Mesenchymal stem cell (in vitro differentiated cells and primary cell): ENCODE measurements at regions not wholly inside any gene's neighbourhood (a gene's known extent, or its start where the extent isn't known, plus 50 kb on each side); places are given as distances from the start of the nearest gene placed in this dataset.

Experiments
- DNase-seq: peaks from one replicate; pipeline ENCODE4 v3.0.0-alpha.2; 2013
- H2AFZ ChIP-seq: one replicate; pipeline ENCODE4 v1.6.1; 2013; ENCODE audit warnings: low read depth, mild to moderate bottlenecking, control low read depth, inconsistent platforms, low read length, moderate library complexity
- H2AK5ac ChIP-seq: 2 replicates; pipeline ENCODE4 v1.6.1; 2013; ENCODE audit warnings: low read length, moderate library complexity, mild to moderate bottlenecking, inconsistent platforms; ENCODE audit not compliant: severe bottlenecking
- H2BK120ac ChIP-seq: one replicate; pipeline ENCODE4 v1.6.1; 2013; ENCODE audit warnings: low read depth, mild to moderate bottlenecking, inconsistent platforms, low read length, moderate library complexity
- H2BK12ac ChIP-seq, 2 experiments: one replicate each; pipeline ENCODE4 v1.6.1; 2013; ENCODE audit warnings: inconsistent platforms in 2 of 2, low read length in 2 of 2, mild to moderate bottlenecking in 2 of 2, moderate library complexity in 2 of 2, control low read depth in 1 of 2
- H2BK15ac ChIP-seq: one replicate; pipeline ENCODE4 v1.6.1; 2013; ENCODE audit warnings: mild to moderate bottlenecking, low read depth, inconsistent platforms; ENCODE audit not compliant: poor library complexity, severe bottlenecking
- H2BK5ac ChIP-seq: 2 replicates; pipeline ENCODE4 v1.6.1; 2013; ENCODE audit warnings: low read depth, mild to moderate bottlenecking, low read length, control low read depth, inconsistent platforms; ENCODE audit not compliant: poor library complexity, severe bottlenecking
- H3K14ac ChIP-seq, 2 experiments: one replicate each; pipeline ENCODE4 v1.6.1; 2013; ENCODE audit warnings: inconsistent platforms in 2 of 2, low read length in 2 of 2, control low read depth in 1 of 2, mild to moderate bottlenecking in 1 of 2, moderate library complexity in 1 of 2
- H3K18ac ChIP-seq, 2 experiments: one replicate each; pipeline ENCODE4 v1.6.1; 2013; ENCODE audit warnings: inconsistent platforms in 2 of 2, low read length in 2 of 2, control low read depth in 1 of 2, low read depth in 1 of 2, mild to moderate bottlenecking in 1 of 2
- H3K23ac ChIP-seq, 2 experiments: one replicate each; pipeline ENCODE4 v1.6.1; 2013; ENCODE audit warnings: inconsistent platforms in 2 of 2, low read length in 2 of 2, mild to moderate bottlenecking in 2 of 2, moderate library complexity in 2 of 2, control low read depth in 1 of 2
- H3K27ac ChIP-seq: 2 replicates; pipeline ENCODE4 v1.5.1; 2013; ENCODE audit warnings: mild to moderate bottlenecking, moderate library complexity, low read length, control low read depth, inconsistent platforms; ENCODE audit not compliant: poor library complexity, severe bottlenecking
- H3K27me3 ChIP-seq, 2 experiments: 2 replicates each; pipeline versions ENCODE4 v1.6.1 to v1.7.0; 2013; ENCODE audit warnings: low read length in 2 of 2, mild to moderate bottlenecking in 2 of 2, moderate library complexity in 2 of 2, control low read depth in 1 of 2, inconsistent platforms in 1 of 2; ENCODE audit not compliant: control insufficient read depth in 1 of 2, insufficient read depth in 1 of 2
- H3K36me3 ChIP-seq, 2 experiments: 2 replicates each; pipeline versions ENCODE4 v1.6.1 to v1.7.0; 2013; ENCODE audit warnings: low read length in 2 of 2, control low read depth in 1 of 2, inconsistent platforms in 1 of 2, low read depth in 1 of 2, mild to moderate bottlenecking in 1 of 2; ENCODE audit not compliant: insufficient read depth in 2 of 2, control insufficient read depth in 1 of 2
- H3K4ac ChIP-seq, 2 experiments: one replicate each; pipeline ENCODE4 v1.6.1; 2013; ENCODE audit warnings: inconsistent platforms in 2 of 2, low read length in 2 of 2, mild to moderate bottlenecking in 2 of 2, moderate library complexity in 2 of 2, control low read depth in 1 of 2, low read depth in 1 of 2
- H3K4me1 ChIP-seq: 2 replicates; pipeline ENCODE4 v1.6.1; 2013; ENCODE audit warnings: low read depth, low read length, control low read depth; ENCODE audit not compliant: control insufficient read depth, insufficient read depth
- H3K4me2 ChIP-seq: 2 replicates; pipeline ENCODE4 v1.6.1; 2013; ENCODE audit warnings: low read length, mild to moderate bottlenecking, inconsistent platforms; ENCODE audit not compliant: poor library complexity, severe bottlenecking
- H3K4me3 ChIP-seq, 2 experiments: 2 replicates each; pipeline versions ENCODE4 v1.5.1 to v1.7.0; 2013; ENCODE audit warnings: low read length in 2 of 2, mild to moderate bottlenecking in 2 of 2, control low read depth in 1 of 2, low read depth in 1 of 2; ENCODE audit not compliant: insufficient read depth in 1 of 2
- H3K79me1 ChIP-seq: replicated peaks from 2 replicates; pipeline ENCODE4 v1.6.1; 2013; ENCODE audit warnings: mild to moderate bottlenecking, control low read depth, low read length, inconsistent platforms; ENCODE audit not compliant: poor library complexity, severe bottlenecking
- H3K9ac ChIP-seq: 2 replicates; pipeline ENCODE4 v1.7.0; 2013; ENCODE audit warnings: mild to moderate bottlenecking, low read length, moderate library complexity
- H3K9me3 ChIP-seq: 2 replicates; pipeline ENCODE4 v1.7.0; 2013; ENCODE audit warnings: mild to moderate bottlenecking, low read length; ENCODE audit not compliant: control insufficient read depth
- H4K8ac ChIP-seq: one replicate; pipeline ENCODE4 v1.6.1; 2013; ENCODE audit warnings: inconsistent platforms, mild to moderate bottlenecking, low read length, moderate library complexity
- H4K91ac ChIP-seq: one replicate; pipeline ENCODE4 v1.6.1; 2013; ENCODE audit warnings: mild to moderate bottlenecking, low read length, inconsistent platforms
- WGBS: methylation state at CpG from one replicate; pipeline ENCODE4 v1.1.7; 2013; ENCODE audit warnings: mixed read lengths; 5-methylcytosine and 5-hydroxymethylcytosine counted together

DNA sequence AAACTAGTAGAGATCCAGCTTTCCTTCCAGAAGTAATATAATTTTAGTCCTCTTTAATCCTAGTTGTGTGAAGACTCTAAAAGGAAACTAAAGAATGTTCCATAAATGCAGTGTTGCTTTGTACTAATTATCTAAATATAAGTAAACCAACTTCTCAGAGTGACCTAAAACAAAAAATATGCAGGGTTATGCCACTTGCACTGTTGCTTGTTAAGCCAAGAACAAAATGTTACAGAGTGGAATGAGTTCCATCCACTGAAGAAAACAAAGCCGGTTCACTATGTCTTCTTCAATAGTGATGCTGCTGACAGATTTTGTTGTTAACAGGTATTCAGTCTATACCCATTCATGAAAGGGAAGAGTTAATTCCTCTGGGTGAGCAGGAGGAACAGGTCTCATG, 252.0 kb upstream of the DIAPH2 start:
- Histone ChIP-seq H3K23ac (no peak overlapping the region), H3K14ac (no peak overlapping the region), H3K18ac (no peak overlapping the region), H2AFZ (no peak overlapping the region), H2AK5ac (no peak overlapping the region), H3K4me3 (no peak overlapping the region), H3K4ac (no peak overlapping the region), H3K4me1 (no peaks in the 10 kb centered on the region), H3K36me3 (no peaks in the 10 kb centered on the region), H3K79me1 (no peaks in the 10 kb centered on the region), H2BK5ac (no peak overlapping the region), H2BK15ac (no peak overlapping the region), H2BK12ac (no peak overlapping the region), H4K91ac (no peak overlapping the region), H3K27ac (no peak overlapping the region), H3K9me3 (no peaks in the 10 kb centered on the region), H4K8ac (no peak overlapping the region), H3K9ac (no peak overlapping the region), H2BK120ac (no peak overlapping the region), H3K27me3 (no peaks in the 10 kb centered on the region), H3K4me2 (no peak overlapping the region)
- DNase-seq, result peak; percentile 30
- WGBS, result no CpG with 5 or more reads among the region's 1 CpG

DNA sequence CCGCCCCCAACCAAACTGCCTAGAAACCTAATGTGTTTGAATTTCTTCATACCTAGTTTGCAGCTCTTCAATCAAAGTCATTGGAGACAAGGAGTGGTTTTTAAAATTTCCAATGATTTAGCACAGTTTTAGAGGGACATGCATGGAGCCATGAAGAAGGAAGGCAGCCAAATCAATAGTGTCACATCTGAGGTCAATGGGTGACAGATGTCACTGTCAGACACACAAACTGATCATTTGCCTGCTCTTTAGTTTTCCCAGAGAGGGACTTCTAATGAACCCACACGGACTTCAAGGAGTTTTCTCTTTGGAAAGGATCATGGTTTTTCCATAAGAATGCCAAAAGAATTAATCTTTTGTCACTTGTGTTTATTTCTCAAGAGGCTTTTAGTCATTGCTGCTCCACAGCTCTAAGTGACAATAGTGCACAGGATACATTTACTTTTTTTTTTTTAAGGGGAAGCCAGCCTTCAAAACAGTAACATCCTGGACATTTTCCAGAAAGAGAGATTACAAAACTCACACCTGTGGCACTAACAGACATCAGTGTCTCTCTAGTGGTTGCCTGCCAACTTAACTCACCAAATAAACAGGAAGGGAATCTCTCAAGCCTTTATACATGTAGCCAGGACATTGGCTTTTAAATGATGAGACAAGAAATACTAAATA, 251.1 kb upstream of the DIAPH2 start:
- no peak overlapping the region for H4K91ac ChIP-seq
- no peak overlapping the region for H2AK5ac ChIP-seq
- H3K18ac ChIP-seq, result peak overlapping the region in 1 of 2 experiments; percentile 4
- no peak overlapping the region for H3K4me3 ChIP-seq
- H3K36me3 ChIP-seq, result no peaks in the 10 kb centered on the region
- no peak overlapping the region for H3K9ac ChIP-seq
- no peak overlapping the region for H4K8ac ChIP-seq
- no peak overlapping the region for H3K23ac ChIP-seq
- H3K4me1 ChIP-seq, result no peaks in the 10 kb centered on the region
- H3K14ac ChIP-seq, result no peak overlapping the region
- H3K4me2 ChIP-seq, result no peak overlapping the region
- H3K27ac ChIP-seq, result no peak overlapping the region
- H3K79me1 ChIP-seq, result no peaks in the 10 kb centered on the region
- DNase-seq, result peak; percentile 8
- no peak overlapping the region for H2BK12ac ChIP-seq
- no peak overlapping the region for H2BK120ac ChIP-seq
- H3K9me3 ChIP-seq, result no peaks in the 10 kb centered on the region
- H2BK5ac ChIP-seq, result no peak overlapping the region
- H3K27me3 ChIP-seq, result no peaks in the 10 kb centered on the region
- no peak overlapping the region for H2AFZ ChIP-seq
- no peak overlapping the region for H3K4ac ChIP-seq
- WGBS, result no CpG with 5 or more reads among the region's 2 CpGs
- no peak overlapping the region for H2BK15ac ChIP-seq

DNA sequence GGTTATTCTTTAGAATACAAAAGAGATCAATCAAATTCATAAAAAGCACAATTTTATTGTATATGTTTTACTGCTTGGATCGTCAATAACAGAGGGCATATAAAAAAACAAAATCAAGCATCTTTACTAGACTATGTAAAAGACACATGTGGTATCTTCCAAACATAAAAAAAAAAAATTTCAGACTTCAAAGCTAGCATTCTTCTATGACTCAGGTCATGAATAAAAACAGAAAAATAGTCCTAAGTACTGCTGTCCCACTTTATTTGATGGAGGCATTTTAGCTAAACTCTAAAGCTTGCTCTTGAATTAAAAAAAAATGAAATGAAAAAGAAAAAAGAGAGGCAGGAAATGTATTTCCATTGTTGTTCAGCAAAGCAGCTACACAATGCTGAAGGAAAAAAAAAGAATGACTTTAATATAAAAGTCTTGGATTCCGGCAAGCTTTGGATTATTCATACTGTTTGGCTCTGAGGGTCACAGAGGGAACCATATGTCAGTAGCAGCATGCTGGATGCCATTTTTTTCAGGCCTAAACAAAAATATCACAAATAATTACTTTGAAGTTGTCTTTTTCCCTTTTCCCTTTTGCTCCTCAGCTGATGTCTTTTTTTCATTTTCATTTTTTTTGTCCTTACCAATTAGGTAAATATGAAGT, 249.1 kb upstream of the DIAPH2 start:
- no CpG with 5 or more reads among the region's 2 CpGs for whole genome bisulfite sequencing

DNA sequence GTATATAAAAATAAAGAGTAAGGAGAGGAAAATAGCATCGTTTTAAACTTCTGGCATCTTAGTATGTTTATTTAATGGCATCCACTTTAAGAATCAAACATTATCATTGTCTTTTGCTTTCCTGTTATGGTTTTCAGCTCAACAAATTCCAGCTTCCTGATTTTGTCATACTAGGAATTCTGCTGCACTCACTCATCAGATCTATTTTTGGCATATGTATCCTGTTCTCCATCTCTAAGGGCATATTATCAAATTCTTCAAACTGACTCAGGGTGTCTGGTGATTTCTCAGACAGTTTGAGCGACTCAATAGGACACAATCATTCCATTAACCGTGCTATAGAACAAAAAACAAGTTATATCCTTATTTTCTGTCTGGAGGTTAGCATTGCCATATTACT, 248.5 kb upstream of the DIAPH2 start:
- Histone ChIP-seq H3K79me1 (no peaks in the 10 kb centered on the region), H4K8ac (no peak overlapping the region), H3K4ac (no peak overlapping the region), H3K27ac (no peak overlapping the region), H2AFZ (no peak overlapping the region), H3K36me3 (no peaks in the 10 kb centered on the region), H3K4me1 (no peaks in the 10 kb centered on the region), H3K23ac (no peak overlapping the region), H2BK120ac (no peak overlapping the region), H2AK5ac (no peak overlapping the region), H4K91ac (no peak overlapping the region), H2BK12ac (no peak overlapping the region), H3K27me3 (no peaks in the 10 kb centered on the region), H3K9ac (peak overlapping the region; percentile 85), H3K4me2 (no peak overlapping the region), H2BK5ac (no peak overlapping the region), H3K18ac (no peak overlapping the region), H3K9me3 (no peaks in the 10 kb centered on the region), H3K4me3 (peak overlapping the region in 1 of 2 experiments; percentile 16), H2BK15ac (no peak overlapping the region), H3K14ac (no peak overlapping the region)
- no CpG with 5 or more reads among the region's 3 CpGs for WGBS
- DNase-seq, result peak; percentile 60

More for the DNA sequence above, 249.1 kb upstream of the DIAPH2 start:
- Histone ChIP-seq H2BK5ac (no peak overlapping the region), H3K4me1 (no peaks in the 10 kb centered on the region), H4K91ac (no peak overlapping the region), H3K18ac (no peak overlapping the region), H3K9ac (peak overlapping the region; percentile 85), H3K4me3 (peak overlapping the region in 1 of 2 experiments; percentile 16), H2BK15ac (no peak overlapping the region), H3K4ac (no peak overlapping the region), H3K9me3 (no peaks in the 10 kb centered on the region), H3K23ac (no peak overlapping the region), H3K36me3 (no peaks in the 10 kb centered on the region), H2AK5ac (no peak overlapping the region), H3K14ac (no peak overlapping the region), H2AFZ (no peak overlapping the region), H2BK120ac (no peak overlapping the region), H3K27me3 (no peaks in the 10 kb centered on the region), H4K8ac (no peak overlapping the region), H2BK12ac (no peak overlapping the region), H3K27ac (peak overlapping the region; percentile 40), H3K4me2 (no peak overlapping the region), H3K79me1 (no peaks in the 10 kb centered on the region)
- peak; percentile 8 for DNase-seq
